HFF-Myc (cell line): ENCODE measurements at regions not wholly inside any gene's neighbourhood (a gene's known extent, or its start where the extent isn't known, plus 50 kb on each side); places are given as distances from the start of the nearest gene placed in this dataset.
A peak's percentile ranks its signal among the peaks of the same experiment; 100 is the strongest.

Experiments
- DNase-seq: peaks from one replicate; pipeline ENCODE4 v3.0.0-alpha.2; 2011; ENCODE audit warnings: low read depth; ENCODE audit errors: extremely low read depth
- H3K4me3 ChIP-seq: replicated peaks from 2 replicates; pipeline ENCODE4 v1.5.1; 2011; ENCODE audit warnings: low read depth, mild to moderate bottlenecking, control low read depth, low read length
- CTCF ChIP-seq: IDR thresholded peaks from 2 replicates; pipeline ENCODE4 v1.5.1; 2012; ENCODE audit warnings: mild to moderate bottlenecking, low read depth, low read length, control low read depth; ENCODE audit errors: missing control alignments

DNA sequence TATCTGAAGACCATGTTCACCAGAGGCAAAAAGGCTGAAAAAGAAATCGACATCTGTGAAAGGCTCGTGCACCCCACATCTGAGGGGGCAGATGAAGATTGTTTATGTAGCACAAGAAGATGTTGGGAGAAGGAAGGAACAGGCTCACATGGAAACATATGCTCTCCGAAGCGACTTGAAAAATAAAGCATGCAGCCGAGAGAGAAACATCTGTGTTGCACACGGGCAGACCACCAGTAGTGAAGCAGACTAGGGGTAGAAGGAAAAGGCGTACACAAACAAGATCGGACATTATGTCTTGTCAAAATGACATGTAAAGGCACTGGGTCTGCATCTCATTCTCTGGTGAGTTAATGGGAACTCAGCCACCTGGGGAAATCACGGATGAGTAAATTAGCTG lies 356.5 kb downstream of the ZIC4 start:
- DNase-seq, result peak; percentile 11
- no peak overlapping the region for H3K4me3 ChIP-seq
- no peak for TF ChIP-seq CTCF

- no peak for TF ChIP-seq CTCF
- H3K4me3 ChIP-seq, result no peak overlapping the region
- DNase-seq, result no peak
Measured at GRCh38 chr3:147049305-147049704, 357.0 kb downstream of the ZIC4 start.

GRCh38 chr3:147046916-147047315 lies 359.4 kb downstream of the ZIC4 start:
- no peak overlapping the region for H3K4me3 ChIP-seq
- TF ChIP-seq CTCF, result no peak
- no peak for DNase-seq

GRCh38 chr3:147038481-147038880 lies 367.9 kb downstream of the ZIC4 start:
- no peak overlapping the region for H3K4me3 ChIP-seq
- no peak for DNase-seq
- TF ChIP-seq CTCF, result no peak

GRCh38 chr3:147034359-147034758 lies 372.0 kb downstream of the ZIC4 start:
- DNase-seq, result no peak
- H3K4me3 ChIP-seq, result no peak overlapping the region
- no peak for TF ChIP-seq CTCF

- H3K4me3 ChIP-seq, result no peak overlapping the region
- no peak for TF ChIP-seq CTCF
- no peak for DNase-seq
Measured at GRCh38 chr3:147030274-147030673, 376.1 kb downstream of the ZIC4 start.

DNA sequence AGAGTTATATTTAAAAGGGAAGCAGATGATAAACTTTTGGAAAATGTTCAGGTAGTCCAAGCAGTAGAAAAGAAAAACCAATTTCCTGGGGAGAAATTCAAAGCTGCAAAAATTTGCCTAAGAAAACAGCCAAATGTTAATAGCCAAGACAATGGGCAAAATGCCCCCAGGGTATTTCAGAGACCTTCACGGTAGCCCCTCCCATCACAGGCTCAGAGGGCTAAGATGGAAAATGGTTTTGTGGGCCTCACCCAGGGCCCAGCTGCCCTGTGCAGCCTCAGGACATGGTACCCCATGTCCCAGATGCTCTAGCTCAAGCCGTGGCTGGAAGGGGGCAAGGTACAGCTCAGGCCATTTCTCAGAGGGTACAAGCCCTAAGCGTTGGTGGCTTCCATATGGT lies 391.0 kb downstream of the ZIC4 start:
- no peak for TF ChIP-seq CTCF
- no peak overlapping the region for H3K4me3 ChIP-seq
- no peak for DNase-seq
